GM19025 (cell line): ENCODE measurements at regions not wholly inside any gene's neighbourhood (a gene's known extent, or its start where the extent isn't known, plus 50 kb on each side); places are given as distances from the start of the nearest gene placed in this dataset.
"Not testable (repeated sequence)": the region's sequence is repeated elsewhere in the genome, so short reads cannot be mapped to it uniquely, and the experiment has no call there.

Experiments
- ATAC-seq: cut with Tn5 transposase; IDR thresholded peaks from one replicate; pipeline ENCODE4 v1.9.1; 2021; ENCODE audit warnings: mild to moderate bottlenecking, low read depth, moderate library complexity; ENCODE audit not compliant: unreplicated experiment

DNA sequence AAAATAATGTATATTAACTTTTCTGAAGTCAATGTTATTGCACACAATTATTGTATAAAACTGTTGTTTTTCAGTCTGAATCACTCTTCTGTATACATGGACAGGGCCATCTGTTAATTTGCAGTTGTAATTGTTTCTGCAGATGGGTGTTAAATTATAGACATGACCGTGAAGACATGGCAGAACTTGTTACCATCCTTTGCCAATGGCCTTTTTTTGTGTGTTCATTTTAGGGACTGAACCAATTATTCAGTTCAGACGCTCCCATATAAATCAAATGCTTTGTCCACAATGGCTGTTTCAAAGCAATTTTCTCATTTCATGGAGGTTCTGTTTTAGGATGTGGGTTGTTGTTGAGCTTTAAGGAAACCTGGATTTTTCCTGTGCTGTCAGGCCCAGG, 533.7 kb downstream of the DOK5 start:
- ATAC-seq, result no peak

DNA sequence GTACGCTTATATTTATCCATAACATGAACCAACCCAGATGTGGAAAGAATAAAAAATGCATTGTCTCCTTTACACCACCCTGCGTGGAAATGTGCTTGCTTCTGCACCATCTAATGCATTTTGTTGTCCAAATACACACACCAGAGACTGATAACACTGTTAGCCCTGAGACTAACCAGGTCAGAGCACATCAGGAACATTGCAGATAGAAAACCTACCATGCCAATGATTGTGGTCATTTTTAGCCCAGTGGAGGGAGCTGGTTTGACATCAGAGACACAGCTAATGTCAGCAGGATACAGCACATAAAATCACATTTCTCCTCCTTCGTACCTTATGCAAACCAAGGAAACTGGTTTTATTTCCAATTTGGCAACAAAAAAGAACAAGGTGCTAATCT, 528.7 kb downstream of the DOK5 start:
- no peak for ATAC-seq

- no peak for ATAC-seq
Observed at GRCh38 chr20:54995553-54995952, 520.2 kb downstream of the DOK5 start.

DNA sequence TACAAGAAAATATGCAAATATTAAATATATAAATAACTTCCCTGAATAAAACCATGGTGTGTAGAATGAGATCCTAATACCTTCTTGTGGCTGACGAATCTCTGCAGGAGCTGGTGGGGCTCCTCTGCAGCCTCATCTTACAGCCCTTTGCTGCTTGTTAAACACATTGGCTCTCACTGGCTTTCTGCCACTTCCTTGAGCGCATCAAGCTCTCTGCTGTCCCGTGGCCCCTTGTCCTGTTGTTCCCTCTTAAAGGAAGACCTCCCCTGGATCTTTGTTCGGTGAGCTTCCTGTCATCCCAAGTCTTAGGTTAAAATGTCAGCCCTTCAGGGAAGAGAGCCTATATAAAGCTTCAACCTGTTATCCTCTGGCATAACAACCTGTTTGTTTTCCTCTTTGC, 519.6 kb downstream of the DOK5 start:
- ATAC-seq, result no peak

DNA sequence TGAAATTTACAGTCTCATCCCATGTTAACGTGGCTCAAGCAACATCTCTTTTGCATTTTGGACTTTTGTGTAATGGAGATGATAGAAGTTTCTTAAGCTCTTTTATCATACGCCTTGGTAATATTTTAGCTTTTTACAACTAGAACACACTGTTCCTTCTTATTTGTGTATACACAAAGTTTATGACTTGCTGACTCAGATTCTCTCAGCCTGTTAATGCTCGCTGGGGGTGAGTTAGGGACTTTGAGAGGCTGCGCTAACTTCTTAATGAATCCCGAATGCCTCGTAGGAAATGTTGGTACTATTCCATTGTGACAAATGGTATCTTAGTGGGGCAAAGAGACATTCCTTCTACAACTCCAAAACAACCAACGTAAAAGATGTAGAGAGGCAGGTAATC, 509.7 kb downstream of the DOK5 start:
- ATAC-seq, result no peak

- no peak for ATAC-seq
Observed at GRCh38 chr20:54984104-54984448, 508.7 kb downstream of the DOK5 start.

GRCh38 chr20:54983394-54984103, 508.2 kb downstream of the DOK5 start:
- peak; percentile 52 for ATAC-seq

DNA sequence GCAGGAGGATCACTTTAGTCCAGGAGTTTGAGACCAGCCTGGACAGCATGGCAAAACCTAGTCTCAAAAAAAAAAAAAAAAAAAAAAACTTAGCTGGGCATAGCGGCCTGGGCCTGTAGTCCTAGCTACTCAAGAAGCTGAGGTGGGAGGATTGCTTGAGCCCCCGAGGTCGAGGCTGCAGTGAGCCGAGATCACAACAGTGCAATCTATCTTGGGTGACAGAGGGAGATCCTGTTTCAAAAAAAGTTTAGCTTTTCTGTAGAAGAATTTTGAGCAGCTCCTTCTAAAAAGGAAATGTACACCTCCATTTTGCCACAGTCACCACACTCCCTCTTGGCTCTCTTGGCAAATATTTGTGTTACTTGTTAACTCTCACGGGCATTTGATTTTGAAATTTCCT, 505.8 kb downstream of the DOK5 start:
- ATAC-seq, result no peak

- peak; percentile 56 for ATAC-seq
Observed at GRCh38 chr20:54980103-54980960, 504.9 kb downstream of the DOK5 start.

DNA sequence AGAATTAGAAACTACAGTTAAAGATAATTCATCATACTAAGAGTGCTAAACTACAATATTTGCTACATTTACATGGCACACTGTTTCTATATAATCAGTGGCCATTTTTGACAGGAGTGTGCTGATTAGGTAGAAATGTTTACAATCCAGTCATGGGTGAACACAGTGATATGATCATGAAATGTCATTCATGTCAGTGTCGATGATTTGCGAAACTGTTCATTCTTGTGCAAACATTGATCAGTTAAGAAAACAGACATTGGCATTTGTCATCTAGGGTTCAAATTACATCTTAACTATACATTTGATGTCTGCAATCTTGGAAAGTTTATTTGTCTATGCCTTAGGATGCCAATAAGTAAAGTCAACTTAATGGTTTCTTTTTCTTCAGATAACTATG, 474.9 kb downstream of the DOK5 start:
- no peak for ATAC-seq

DNA sequence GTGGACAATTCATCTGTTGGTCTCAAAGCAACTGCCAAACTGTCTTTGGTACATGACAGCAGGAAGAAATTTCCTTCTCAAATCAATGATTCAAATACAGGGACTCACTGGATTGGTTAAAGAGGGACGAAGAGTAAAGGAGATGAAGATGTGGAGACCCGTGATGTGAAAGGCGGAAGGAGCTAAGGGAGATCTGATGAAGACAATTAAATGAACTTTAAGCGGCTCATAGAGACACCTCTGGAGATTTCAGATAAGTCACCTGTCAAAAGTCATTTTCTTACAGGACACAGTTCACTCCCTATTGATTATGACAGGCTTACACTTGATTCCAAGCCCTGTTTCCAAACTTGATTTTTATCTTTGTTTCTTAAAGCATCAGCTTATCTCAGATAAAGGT, 466.3 kb downstream of the DOK5 start:
- no peak for ATAC-seq

DNA sequence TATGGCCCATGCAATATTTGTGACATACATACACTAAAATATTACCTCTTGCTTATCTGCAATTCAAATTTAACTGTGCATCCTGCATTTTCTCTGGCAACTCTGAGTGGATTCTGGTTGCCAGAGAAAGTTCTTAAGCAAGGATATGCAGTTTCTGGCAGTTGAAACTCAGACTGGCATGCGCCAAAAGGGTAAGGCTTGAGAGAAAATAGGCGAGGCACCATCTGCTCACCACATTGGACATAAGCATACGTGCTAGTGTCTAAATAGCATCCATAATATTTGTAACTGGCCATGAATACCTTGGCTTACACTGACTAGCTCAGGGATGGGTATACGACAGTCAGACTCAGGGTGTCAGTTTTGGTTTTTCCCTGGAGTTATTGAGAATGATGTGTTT, 465.1 kb downstream of the DOK5 start:
- no peak for ATAC-seq

GRCh38 chr20:54938707-54939106, 463.3 kb downstream of the DOK5 start:
- no peak for ATAC-seq

- no peak for ATAC-seq
Observed at GRCh38 chr20:54933212-54933904, 458.0 kb downstream of the DOK5 start.

DNA sequence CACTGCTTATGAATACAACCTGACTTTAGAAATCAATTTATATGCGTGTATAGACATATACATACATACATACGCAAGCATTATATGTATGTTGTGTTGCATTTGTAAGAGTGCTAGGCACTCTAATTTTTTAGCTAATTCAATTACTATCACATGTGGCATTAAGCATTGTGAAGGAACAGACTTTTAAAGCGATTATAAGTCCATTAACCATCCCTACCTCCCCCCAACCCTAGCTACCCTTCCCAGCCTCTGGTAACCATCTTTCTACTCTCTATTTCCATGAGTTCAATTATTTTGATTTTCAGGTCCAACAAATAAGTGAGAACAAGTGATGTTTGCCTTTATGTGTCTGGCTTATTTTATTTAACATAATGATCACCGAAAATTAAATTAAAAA, 453.8 kb downstream of the DOK5 start:
- no peak for ATAC-seq

DNA sequence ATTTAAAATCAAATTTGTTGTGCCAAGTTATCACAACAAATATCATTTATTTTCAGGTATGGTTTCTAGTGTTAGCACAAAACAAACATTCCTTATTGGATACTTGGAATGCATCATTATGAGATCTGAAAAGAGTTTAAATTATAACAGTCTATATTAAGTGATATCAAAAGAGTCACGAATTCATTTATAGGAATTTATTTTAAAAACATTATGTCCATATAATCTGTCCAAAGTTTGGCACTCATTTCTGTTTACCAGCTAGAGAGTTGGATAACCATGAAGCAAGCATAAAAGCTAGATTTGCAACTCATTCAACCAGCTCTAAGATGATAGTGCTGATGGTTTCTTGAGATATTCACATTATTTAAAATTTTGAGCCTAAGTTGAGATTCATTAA, 453.2 kb downstream of the DOK5 start:
- ATAC-seq, result no peak

- no peak for ATAC-seq
Observed at GRCh38 chr20:54922636-54923035, 447.2 kb downstream of the DOK5 start.

DNA sequence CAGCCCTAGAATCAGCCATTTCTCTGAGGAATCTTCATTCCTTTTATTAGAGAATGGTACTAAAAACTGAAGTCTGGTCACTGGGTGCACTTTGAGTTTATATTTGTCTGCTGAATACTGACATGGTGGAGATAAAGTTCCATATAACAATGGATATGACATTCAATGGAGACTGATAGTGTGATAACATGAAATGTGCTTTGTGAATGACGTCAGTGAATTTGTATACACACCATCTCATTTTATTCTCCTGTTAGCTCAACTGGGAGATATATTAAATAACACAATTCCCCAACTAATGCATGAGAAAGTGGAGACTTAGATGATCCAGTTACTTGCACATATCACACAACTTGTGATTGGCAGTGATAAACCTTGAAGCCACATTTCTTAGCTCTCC, 446.7 kb downstream of the DOK5 start:
- ATAC-seq, result no peak

DNA sequence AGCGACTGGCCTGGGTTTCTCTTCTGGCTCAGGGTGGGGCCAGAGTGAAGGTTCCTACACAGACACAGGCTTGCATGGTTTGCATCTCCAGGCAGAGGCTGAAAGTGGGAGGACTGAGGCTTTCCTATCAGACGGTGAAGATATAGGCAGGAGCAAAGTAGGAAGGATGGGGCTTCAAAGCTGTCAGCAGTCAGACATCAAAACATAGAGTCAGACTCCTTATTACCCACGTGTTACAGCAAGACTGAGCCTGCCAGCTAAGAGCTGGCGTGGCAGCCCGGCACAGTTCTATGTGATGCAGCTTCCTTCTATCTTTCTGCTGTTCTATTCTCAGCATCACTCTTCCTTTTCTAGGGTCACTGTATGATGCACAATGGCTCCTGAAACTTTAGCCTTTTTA, 445.1 kb downstream of the DOK5 start:
- ATAC-seq, result no peak

DNA sequence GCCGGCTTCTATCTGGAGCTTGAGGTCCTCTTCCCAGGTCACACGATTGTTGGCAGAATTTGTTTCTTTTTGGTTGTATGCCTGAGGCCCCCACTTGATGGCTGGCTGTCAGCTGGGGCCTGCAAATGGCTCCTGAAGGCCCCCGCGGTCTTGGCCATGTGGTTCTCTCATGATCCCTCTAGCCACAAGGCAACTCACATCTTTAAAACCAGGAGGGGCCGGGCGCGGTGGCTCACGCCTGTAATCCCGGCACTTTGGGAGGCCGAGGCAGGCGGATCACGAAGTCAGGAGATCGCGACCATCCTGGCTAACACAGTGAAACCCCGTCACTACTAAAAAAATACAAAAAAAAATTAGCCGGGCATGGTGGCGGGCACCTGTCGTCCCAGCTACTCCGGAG, 443.6 kb downstream of the DOK5 start:
- not testable (repeated sequence) for ATAC-seq

- ATAC-seq, result no peak
Observed at GRCh38 chr20:54914995-54915394, 439.6 kb downstream of the DOK5 start.

DNA sequence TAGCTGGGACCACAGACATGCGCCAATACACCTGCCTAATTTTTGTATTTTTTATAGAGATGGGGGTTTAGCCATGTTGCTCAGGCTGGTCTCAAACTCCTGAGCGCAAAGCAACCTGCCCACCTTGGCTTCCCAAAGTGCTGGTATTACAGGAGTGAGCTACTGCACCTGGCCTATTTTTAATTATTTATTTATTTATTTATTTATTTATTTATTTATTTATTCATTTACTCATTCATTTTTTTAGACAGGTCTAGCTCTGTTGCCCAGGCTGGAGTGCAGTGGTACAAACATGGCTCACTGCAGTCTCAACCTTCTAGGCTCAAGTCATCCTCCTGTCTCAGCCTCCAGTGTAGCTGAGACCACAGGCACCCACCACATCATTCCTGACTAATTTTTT, 434.3 kb downstream of the DOK5 start:
- no peak for ATAC-seq
